Psoas muscle (tissue), 7 donors: ENCODE measurements at regions not wholly inside any gene's neighbourhood (a gene's known extent, or its start where the extent isn't known, plus 50 kb on each side); places are given as distances from the start of the nearest gene placed in this dataset.

Experiments
- ATAC-seq, 4 donors: fragments of 200-7000 bp; cut with Tn5 transposase; one replicate each; pipeline ENCODE4 v1.9.1; 2020; ENCODE audit warnings: moderate library complexity in 3 of 4, mild to moderate bottlenecking in 2 of 4
- DNase-seq, 2 donors: peaks; one replicate each; pipeline ENCODE4 v3.0.0-alpha.2; 2020
- H3K27ac ChIP-seq: fragments of 200-600 bp; one replicate; pipeline ENCODE4 v1.8.0; 2022
- H3K27me3 ChIP-seq, 3 donors: fragments of 200-600 bp in 1 of 3; one replicate each; pipeline versions ENCODE4 v1.6.1 to v1.8.0; 2013 to 2022; ENCODE audit warnings: low read length in 2 of 3, mild to moderate bottlenecking in 2 of 3, moderate library complexity in 1 of 3; ENCODE audit not compliant: insufficient read depth in 3 of 3
- H3K36me3 ChIP-seq, 2 donors: fragments of 200-600 bp in 1 of 2; one replicate each; pipeline versions ENCODE4 v1.6.1 to v1.8.0; 2013 to 2022; ENCODE audit warnings: low read depth in 1 of 2, mild to moderate bottlenecking in 1 of 2, moderate library complexity in 1 of 2; ENCODE audit not compliant: insufficient read depth in 1 of 2
- H3K4me1 ChIP-seq: fragments of 200-600 bp; one replicate; pipeline ENCODE4 v1.8.0; 2022
- H3K4me3 ChIP-seq: fragments of 200-600 bp; one replicate; pipeline ENCODE4 v1.8.0; 2022; ENCODE audit warnings: mild to moderate bottlenecking
- H3K9me3 ChIP-seq: fragments of 200-600 bp; one replicate; pipeline ENCODE4 v1.8.0; 2022
- WGBS, 3 donors: extraction: QIAGEN DNeasy Blood & Tissue Kit; methylation state at CpG; one replicate each; pipeline versions ENCODE4 v1.1.6 to v1.1.7; 2013; 5-methylcytosine and 5-hydroxymethylcytosine counted together
- intact Hi-C, 2 donors: fragments of 100-400 bp; cut with DNase I; formaldehyde crosslinking; loops; one replicate each; pipeline versions ENCODE4 v1.11.0 to v1.14.2; 2022
- TF ChIP-seq, protein P1 (sequence below): fragments of 200-600 bp; IDR thresholded peaks from one replicate; pipeline ENCODE4 v1.8.0; 2022; ENCODE audit warnings: antibody characterized with exemption
- donor health status: healthy with polysubstance abuse.
- donor health status: DM: no; HTN: no; CAD: no; lungs with moderate emphysema.
- donor health status: Bipolar disorder and iron deficiency.
- donor health status: healthy.
- donor health status: DM: yes; HTN: yes; CAD: no.
- donor health status: DM: no; HTN: no; CAD: no.
- donor health status: DM: yes; HTN: yes; CAD: no.

DNA sequence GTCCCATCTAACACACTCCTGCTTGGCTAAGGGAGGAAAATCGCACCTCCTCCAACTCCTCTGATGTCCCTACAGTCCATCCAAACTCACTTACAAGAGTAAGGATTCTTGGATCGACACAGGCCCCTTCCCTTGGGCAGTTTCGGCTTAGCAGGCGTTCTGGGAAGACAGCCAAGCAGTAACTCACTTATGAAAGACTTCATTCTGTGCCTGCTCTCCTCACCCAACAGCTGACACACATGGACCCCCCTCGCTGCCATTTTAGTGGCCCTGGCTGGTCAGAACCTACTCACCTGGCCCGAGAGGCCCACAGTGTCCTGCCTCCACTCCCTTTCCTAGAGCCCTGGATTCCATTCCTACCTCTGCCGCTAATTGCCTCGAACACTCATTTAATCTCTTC is 52.3 kb upstream of the BCL2L14 start:
- no peak for ATAC-seq
- Histone ChIP-seq H3K9me3 (no peaks in the 10 kb centered on the region), H3K4me1 (peaks cover 11% of the 10 kb centered on the region), H3K27ac (no peak overlapping the region), H3K4me3 (no peak overlapping the region), H3K36me3 (no peaks in the 10 kb centered on the region), H3K27me3 (no peaks in the 10 kb centered on the region)
- intact Hi-C loops: loop anchor here in 1 of 2 donors (5.0 kb wide), 1 partner anchor 436 kb away; no protein-coding TSS in a partner anchor
- no peak for DNase-seq
- WGBS, 3 donors: 56 to 60% (median 58%) methylated on average over 8 of the region's 8 CpGs
- TF ChIP-seq, protein P1, sequence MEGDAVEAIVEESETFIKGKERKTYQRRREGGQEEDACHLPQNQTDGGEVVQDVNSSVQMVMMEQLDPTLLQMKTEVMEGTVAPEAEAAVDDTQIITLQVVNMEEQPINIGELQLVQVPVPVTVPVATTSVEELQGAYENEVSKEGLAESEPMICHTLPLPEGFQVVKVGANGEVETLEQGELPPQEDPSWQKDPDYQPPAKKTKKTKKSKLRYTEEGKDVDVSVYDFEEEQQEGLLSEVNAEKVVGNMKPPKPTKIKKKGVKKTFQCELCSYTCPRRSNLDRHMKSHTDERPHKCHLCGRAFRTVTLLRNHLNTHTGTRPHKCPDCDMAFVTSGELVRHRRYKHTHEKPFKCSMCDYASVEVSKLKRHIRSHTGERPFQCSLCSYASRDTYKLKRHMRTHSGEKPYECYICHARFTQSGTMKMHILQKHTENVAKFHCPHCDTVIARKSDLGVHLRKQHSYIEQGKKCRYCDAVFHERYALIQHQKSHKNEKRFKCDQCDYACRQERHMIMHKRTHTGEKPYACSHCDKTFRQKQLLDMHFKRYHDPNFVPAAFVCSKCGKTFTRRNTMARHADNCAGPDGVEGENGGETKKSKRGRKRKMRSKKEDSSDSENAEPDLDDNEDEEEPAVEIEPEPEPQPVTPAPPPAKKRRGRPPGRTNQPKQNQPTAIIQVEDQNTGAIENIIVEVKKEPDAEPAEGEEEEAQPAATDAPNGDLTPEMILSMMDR: no peak

DNA sequence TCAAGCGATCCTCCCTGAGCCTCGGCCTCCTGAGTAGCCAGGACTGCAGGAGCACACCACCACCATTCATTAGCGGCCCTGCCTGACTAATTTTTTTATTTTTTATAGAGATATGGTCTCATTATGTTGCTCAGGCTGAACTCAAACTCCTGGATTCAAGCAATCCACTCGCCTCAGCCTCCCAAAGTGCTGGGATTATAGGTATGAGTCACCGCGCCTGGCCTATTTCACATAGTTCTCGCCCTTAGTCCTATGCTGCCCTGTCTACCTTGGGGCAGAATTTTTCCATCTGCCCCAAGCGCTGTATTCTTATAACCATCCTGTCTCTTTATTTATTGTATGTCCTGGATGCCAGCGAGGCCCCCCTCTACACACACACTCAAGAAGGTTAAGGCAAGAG is 50.9 kb upstream of the BCL2L14 start:
- Histone ChIP-seq H3K27ac (no peak overlapping the region), H3K9me3 (no peaks in the 10 kb centered on the region), H3K4me1 (peaks cover 11% of the 10 kb centered on the region), H3K4me3 (no peak overlapping the region), H3K27me3 (no peaks in the 10 kb centered on the region), H3K36me3 (no peaks in the 10 kb centered on the region)
- TF ChIP-seq, protein P1: no peak
- intact Hi-C loops: loop anchor here in 1 of 2 donors (5.0 kb wide), 1 partner anchor 438 kb away; no protein-coding TSS in a partner anchor
- 96 to 97% (median 96%) methylated on average over 9 of the region's 9 CpGs for WGBS, 3 donors
- no peak for ATAC-seq
- DNase-seq: no peak

DNA sequence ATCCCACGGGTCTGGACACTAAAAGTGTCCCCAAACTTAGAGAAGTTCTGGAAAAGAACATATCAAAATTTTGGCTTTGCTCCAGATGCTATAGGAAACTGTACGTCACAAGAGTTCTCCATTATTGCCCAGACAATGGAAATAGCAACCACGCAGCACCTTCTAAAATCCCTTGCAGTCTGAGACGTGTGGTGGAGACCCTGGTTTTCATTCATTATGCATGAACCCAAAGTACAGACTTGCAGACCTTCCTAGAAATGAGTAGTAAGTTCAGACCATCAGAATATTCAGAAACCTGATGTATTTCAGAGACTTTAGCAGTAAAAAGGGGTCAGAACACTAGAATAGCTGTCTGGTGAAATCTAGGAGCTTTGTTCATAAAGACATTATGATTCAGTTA is 50.0 kb upstream of the BCL2L14 start:
- DNase-seq (no peak), ATAC-seq (no peak)
- H3K9me3 ChIP-seq: no peaks in the 10 kb centered on the region
- 75 to 82% (median 79%) methylated on average over 4 of the region's 4 CpGs for WGBS, 3 donors
- no peaks in the 10 kb centered on the region for H3K36me3 ChIP-seq
- intact Hi-C loops: no loop called here
- H3K4me3 ChIP-seq: no peak overlapping the region
- peaks cover 11% of the 10 kb centered on the region for H3K4me1 ChIP-seq
- H3K27ac ChIP-seq: no peak overlapping the region
- H3K27me3 ChIP-seq: no peaks in the 10 kb centered on the region
- TF ChIP-seq, protein P1: no peak
